ENCODE measurements at regions not wholly inside any gene's neighbourhood (a gene's known extent, or its start where the extent isn't known, plus 50 kb on each side); places are given as distances from the start of the nearest gene placed in this dataset.

DNA sequence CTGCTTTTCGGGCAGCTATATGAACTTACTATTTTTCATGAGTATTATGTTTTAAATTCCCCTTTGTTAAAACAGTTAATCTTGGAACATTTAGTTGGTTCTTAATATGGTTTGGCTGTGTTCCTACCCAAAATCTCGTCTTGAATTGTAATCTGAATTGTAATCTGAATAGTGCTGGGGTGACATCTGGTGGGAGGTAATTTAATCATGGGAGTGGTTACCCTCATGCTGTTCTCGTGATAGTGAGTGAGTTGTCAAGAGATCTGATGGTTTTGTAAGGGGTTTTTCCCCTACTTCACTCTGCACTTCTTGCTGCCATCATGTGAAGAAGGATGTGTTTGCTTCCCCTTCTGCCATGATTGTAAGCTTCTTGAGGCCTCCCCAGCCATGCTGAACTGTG, 305.4 kb upstream of the MAP3K7 start:
- TF ChIP-seq, protein P1, sequence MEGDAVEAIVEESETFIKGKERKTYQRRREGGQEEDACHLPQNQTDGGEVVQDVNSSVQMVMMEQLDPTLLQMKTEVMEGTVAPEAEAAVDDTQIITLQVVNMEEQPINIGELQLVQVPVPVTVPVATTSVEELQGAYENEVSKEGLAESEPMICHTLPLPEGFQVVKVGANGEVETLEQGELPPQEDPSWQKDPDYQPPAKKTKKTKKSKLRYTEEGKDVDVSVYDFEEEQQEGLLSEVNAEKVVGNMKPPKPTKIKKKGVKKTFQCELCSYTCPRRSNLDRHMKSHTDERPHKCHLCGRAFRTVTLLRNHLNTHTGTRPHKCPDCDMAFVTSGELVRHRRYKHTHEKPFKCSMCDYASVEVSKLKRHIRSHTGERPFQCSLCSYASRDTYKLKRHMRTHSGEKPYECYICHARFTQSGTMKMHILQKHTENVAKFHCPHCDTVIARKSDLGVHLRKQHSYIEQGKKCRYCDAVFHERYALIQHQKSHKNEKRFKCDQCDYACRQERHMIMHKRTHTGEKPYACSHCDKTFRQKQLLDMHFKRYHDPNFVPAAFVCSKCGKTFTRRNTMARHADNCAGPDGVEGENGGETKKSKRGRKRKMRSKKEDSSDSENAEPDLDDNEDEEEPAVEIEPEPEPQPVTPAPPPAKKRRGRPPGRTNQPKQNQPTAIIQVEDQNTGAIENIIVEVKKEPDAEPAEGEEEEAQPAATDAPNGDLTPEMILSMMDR (IDR thresholded peaks at IDR 0.05), result no peak
- no peak for TF ChIP-seq POLR2A (IDR thresholded peaks at IDR 0.05)
